ENCODE measurements at regions not wholly inside any gene's neighbourhood (a gene's known extent, or its start where the extent isn't known, plus 50 kb on each side); places are given as distances from the start of the nearest gene placed in this dataset.

DNA sequence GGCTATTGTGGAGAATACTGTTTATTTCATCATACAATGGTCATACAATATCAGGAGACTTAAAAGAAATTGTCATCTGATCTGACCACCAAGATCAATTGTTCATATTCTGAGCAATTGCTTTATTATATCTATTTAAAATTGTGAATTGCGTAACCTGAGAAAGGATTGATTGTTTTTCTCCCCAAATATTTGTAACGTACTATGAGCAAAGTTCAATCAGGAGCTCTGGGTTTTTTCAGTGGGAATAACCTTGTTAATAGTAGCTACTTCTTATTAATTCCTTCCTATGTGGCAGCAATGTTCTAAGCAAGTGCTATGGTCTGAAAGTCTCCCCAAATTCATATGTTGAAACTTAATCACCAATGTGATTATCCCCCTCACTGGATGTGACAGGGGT lies 323.1 kb downstream of the ZPLD1 start:
- no peak for DNase-seq

DNA sequence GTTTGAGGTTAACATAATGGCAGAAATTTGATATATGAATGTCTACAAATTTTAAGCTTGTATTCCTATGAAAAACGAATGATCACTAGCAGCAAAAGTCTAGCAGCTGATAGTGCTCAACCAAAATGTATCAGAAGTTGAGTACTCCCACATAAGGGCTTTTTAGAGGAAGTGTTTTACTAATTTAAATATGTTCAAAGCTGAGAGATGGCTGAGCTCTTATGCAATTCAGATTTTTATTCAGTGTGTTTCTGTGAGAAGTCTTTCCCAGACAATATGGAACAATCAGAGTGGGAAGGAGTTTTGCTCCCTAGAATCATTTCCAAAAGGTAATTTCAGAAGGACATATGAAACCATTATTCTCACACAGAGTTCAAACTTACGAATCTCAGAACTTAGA lies 327.0 kb downstream of the ZPLD1 start:
- no peak for DNase-seq

DNA sequence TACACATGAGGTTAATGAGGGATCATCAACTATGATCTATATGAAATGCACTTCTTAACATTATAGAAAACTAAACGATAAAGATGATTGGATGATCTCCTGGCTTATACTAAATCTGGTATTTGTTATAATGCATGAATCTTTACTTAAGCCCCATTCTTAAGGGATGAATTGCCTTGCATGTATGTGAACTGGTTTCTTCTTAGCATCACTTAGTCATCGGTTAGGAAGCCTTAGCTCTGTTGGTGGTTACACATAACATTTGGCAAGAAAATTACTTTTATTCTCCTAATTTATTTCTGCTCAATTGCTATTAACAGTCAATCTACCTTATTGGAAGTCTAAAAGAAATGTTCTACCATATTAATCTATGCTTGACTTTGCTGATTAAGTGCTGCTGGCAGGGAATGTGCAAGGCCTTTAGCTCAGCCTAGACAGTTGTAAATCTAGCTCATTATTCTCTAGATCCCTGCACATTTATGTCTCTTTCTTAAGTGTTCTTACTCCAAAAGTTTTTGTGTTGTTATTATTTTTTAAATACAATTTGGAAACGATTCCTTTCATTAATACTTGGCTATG lies 356.0 kb downstream of the ZPLD1 start:
- no peak for DNase-seq

DNA sequence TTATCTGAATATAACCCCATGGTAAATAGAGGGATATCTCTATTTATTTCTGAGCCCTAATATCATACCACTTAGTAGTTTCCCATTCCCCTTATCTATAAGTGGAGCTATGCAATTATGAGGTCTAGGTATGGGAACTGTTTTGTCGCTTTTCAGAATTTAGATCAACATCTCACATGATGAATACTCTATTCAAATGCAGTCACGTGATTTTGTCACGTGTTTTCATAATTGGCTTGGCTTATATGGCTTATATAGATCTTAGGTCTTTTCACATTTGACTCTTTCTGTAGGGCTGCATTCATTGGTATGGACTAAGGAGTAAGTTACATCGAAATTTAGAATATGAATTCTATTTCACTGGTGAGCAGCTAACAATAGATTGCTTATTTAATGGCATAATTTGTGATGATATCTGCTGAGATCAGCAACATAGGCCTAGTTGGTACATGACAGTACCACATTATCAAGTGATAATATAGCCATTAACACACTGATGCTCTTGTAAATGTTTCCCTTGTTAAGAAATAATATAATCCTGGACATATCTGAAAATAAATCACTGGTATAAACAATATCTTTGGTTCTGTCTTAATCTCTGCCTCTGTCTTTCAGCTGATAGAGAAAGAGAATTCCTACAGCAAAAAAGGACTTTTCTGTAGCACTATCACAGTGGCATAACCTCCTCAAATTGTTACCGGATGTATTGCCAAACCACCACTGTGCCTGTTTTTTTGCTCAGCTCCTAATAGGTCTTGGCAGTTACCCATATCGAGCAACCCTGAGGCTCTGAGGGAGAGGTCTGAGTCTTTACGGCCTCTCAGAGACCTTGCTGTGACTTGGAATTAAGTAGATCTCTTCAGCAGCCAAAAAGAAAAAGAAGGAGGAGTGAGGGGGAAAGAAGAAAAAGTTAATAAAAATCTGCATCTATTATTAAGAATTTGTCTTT lies 357.1 kb downstream of the ZPLD1 start:
- DNase-seq, result no peak

DNA sequence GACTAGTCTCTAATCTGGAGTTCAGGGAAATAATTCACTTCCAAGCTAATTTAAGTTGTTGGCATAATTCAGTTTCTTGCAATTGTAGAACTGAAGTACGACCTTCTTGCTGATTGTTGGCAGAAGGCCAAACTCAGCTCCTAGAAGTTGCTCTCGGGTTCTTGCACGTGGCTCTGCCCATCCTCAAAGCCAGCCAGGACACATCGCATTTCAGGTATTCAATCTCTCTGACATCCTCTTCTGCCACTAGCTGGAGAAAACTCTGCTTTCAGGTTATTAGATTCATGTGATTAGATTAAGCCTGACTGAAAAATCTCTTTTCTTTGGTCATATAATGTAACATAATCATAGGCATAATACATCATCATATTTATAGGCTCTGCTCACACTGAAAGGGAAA lies 362.0 kb downstream of the ZPLD1 start:
- no peak for DNase-seq

DNA sequence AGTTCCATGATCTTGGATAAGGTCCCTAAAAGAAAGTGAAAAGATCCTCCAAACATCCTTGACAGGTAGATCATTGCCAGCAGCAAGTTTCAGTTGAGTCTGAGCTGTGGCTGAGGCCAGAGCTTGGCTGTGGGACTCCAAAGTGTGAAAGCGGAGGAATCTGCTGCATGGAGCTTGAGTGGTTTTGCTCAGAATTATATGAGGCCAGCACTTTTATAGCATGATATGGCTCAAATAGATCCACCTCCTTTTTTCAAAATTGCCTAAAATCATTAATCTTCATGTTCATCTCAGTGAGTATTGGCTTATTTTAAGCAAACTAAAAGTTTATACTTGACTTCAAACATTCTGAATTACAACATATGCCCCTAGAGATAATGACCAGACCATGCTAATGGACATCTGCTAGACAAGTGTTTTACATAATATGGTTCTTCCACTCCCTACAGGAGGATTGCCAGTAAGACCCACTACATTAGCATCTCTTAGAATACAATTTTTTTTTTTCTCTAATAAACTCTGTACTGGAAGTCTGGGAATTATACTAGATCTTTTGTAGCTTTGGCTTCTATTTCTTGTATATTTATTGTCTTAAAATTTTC lies 368.1 kb downstream of the ZPLD1 start:
- DNase-seq, result no peak

DNA sequence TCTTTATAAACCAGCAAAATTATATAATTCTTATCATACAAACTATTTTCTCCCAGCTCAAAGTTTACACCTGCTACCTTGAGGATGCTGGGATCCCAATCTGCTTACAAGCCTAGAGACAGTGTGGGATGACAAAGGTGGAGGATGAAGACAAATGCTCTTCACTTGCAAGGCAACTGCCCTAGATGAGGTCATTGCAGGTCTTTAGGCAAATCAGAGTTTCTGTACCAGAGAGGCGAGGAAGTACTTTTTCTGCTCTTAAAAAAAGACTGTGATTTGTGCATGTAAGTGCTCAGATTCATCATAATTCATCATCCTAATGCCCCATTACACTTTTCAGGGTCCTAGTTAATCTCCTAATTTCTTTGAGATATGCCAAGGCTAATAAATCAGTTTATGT lies 376.1 kb downstream of the ZPLD1 start:
- no peak for DNase-seq

DNA sequence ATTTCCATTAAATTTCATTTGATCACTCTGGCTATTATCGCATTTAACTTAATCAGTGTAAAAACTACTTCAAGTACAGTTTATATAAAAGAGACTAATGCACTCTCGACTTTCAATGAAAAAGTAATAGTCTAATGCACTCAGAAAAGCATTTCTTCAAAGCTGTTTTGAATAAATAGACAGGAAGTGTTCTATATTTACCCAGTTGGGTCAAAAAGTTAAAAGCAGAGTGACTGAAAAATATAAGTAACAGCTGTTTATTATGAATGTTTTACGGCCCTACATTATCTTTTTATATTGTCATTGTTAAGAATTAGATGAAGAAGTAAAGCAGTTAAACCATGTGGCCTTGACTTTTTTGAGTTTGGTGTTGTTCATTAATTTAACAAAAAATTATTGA lies 391.8 kb downstream of the ZPLD1 start:
- no peak for DNase-seq

DNA sequence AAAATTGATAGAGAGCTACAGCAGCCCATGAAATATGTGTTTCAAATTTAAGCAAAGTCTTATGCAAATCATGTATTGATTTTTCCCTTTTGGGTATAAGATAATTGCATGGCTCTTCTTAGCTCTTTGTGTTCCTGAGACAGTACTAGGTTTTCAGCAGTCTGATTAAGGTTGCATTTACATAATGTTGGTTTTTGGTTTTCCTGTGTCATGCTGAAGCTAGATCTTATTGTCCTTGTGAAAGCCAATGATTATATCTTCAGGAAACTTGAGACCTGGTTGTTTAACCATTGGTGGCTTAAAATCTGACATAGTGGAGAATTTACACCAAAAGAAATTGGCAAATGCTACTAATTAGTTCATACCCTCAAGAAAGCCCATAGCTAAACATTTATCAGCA lies 392.6 kb downstream of the ZPLD1 start:
- no peak for DNase-seq

DNA sequence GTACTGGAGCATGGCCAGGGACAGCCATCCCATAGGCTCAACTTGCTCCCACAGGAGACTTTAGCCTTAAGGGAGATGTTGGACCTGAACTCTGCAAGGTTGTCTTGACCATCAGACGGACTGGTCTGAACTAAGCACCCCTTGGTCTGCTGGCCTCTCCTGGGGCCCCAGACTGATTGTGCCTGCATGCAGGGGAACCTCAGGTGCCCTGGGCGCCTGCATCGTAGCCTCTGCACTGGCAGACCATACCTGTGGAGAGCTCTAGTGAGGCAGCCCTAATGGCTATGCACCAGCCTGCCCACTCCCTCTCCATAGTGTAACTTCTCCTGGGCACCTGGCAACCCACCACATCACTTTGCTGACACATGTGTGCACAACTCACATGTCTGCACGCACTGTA lies 395.6 kb downstream of the ZPLD1 start:
- DNase-seq, result no peak

DNA sequence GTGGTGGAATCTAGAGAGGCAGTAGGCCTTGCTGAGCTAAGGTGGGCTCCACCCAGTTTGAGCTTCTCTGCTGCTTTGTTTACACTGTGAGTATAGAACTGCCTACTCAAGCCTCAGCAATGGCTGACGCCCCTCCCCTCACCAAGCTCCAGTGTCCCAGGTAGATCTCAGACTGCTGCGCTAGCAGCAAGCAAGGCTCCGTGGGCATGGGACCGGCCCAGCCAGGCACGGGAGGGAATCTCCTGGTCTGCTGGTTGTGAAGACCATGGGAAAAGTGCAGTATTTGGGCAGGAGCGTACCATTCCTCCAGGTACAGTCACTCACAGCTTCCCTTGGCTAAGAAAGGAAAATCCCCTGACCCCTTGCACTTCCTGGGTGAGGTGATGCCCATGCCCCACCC lies 407.1 kb downstream of the ZPLD1 start:
- DNase-seq, result no peak

DNA sequence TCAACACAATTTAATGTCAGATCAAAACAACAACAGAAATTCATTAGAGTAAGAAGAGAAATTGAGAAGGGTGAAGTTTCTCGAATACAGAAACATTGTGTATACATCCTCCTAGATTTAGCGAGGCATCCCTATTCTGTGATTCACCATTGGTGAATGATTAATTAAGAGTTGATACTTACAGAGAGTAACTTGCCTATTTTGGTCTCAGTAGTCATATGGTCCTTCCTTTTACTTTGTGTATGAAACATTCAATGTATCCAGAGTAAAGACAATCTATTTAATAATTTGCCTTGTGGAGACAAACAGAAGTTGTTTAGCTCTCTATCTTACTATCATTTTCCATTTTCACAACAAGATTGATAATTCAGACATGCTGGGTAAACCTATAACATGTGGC lies 432.0 kb downstream of the ZPLD1 start:
- DNase-seq, result no peak

DNA sequence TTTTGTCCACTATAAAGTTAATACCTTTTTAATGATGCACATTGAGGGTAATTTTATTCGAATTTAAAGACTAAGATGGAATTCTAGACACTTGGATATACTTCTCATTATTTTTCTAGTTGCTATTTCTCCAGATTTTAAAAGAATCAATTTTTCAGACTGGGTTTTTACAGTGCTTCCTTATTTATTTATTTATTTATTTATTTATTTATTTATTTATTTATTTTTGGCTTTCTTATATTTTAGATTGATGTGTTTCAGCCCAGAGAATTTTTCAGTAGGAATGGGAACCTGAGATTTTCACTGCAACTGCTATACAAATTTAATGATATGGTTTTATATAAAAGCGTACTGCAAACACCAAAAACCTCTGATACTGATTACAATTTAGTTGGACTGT lies 448.7 kb downstream of the ZPLD1 start:
- DNase-seq, result no peak

DNA sequence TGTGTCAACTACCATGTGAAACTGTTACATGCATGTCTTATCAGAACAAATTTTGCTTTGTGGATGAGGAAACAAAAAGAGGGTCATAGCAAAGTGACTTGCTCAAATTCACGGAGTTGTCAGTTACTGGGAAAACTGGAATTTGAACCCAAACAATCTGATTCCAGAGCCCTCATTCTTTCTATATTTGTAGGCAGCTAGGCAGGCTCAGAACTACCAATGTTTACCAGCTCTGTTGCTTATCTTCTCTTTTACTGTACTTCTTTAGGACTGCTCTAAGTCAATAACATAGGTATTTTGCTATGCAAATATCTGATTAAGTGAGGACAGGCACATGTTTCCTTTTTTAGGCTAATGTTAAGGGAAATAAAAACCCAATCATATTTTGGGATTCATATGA lies 450.5 kb downstream of the ZPLD1 start:
- no peak for DNase-seq

DNA sequence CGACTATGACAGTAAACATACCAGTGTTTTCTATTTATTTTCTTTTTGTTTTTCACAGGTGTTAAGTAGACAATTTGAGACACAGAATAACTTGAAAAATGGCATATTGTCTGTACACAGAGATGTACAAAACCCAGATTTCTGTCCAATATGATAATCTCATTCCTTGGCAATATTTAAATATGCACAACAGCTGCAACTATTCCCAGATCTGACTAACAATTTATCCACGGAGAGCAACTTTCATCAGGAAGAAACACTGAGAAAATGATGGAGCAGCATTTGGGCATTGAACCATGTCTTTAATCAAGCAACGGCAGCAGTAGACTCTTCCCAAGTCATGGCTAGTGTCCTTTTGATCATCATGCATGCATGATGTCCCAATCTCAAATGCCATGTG lies 452.6 kb downstream of the ZPLD1 start:
- DNase-seq, result no peak

DNA sequence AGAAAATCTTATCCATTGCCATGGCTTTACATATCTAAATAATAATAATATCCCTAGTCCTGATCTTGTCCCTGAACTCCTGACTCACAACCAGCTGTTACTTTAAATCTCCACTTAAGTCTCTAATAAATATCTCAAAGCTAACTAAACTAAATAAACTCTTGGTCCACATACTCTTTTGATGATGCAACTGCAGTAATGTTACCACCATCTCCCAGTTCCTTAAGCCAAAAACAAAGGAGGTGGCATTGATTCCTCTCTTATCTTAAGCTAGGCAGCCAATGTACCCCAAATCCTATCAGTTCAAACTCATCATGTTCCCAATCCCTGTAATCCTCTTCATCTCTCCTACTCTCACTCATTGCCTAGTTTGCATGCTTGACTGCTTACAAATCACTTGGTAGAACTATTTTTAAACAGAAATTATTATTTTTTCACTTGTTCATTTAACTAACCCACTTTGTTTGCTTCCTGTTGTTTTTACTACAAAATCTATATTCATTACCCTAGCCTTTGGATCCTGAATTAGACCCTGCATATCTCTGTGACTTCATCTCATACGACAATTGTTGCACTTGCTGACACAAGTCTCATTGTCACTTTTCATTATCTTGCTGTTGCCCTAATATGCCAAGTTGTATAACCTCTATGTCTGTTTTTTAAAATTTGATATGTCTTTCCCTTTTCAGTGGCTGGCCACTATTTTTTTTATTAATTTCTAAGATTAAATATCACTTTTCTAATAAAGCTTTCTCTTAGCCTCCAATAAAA lies 462.2 kb downstream of the ZPLD1 start:
- DNase-seq, result no peak

DNA sequence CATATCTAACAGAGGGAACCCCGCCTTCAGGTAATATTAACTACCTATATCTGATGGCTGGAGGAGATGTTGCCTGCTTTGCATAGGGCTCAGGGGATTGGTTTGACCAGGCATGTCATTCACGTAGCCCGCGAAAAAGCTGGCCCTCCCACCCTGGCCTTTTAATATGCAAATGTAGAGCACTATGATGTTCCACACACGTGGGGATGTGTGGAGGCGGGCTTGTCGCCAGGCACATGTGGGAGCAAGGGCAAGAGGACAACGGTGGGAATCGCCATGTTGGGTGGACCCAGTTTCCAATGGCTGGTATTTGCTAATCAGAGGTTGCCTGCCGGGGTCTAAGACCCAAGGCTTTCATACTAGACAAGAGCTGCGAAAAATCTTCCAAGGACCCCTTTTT lies 469.8 kb downstream of the ZPLD1 start:
- DNase-seq, result no peak

DNA sequence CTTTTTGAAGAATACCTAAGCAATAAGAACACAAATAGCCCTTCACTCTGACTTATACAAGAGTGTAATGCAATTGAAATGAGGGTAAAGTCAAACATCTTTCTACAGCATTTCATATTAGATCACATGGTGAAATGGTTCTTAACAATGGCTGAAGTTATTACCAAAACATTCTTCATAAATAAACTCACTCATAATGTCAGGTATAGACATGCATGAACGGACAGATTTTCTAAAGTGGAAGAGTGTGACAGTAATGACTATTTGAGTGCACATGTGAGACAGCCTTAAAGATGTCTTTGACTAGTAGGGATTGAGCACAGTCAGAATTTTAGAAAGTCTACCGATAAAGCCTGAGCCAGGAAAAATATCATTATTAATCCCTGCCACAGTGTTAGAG lies 471.0 kb downstream of the ZPLD1 start:
- no peak for DNase-seq

DNA sequence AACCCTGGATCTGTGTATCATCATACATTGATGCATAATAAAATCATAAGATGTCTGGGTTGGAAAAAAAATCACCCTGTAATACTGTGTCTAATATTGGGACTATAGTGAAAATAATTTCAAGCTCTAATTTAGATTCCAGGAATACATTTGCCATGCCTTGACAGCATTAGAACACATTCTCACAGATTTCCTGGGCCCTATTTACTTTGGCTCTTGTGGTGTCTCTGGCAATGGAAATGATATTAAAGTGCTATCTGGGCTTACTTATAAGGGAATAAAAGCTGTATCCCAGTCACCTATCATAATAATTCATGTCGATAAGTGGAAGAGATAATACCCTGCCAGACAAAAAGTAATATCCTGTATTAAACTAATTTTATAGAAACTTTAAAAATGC lies 472.0 kb downstream of the ZPLD1 start:
- DNase-seq, result no peak

DNA sequence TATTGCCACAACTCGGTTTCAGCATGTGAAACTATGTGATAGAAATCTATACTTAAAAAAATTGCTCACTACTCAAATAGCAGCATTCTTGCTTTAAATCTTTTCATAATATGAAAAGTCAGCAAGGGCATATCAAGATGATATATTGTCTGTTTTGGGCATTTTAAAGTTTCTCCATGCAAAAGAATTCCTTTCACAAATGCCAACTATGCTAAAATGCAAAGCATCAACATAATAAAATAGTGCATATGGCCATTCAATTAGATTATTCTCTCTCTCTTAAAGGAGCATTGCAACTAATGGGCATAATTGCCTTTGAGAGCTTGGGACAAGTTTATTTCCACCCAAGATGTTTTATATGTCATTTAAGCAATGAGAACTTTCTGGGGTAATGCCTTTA lies 475.1 kb downstream of the ZPLD1 start:
- no peak for DNase-seq

DNA sequence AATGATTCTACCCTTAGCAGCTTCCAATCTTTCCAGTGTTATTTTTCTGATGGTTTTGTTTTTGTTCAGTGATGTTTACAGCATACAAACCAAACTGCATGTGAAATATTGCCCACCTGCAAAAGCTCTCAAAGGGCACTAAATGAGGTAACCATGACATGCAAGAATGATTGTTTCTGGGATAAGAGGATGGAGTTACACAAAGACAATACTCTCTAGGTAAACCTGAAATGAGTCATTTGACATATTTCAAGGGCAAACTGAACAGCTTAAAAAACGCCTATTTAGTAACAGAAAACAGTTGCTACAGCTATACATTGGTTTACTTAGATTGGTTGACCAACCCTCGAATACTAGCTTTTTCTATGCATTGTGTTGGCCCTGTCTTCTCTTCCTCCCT lies 481.7 kb downstream of the ZPLD1 start:
- no peak for DNase-seq

DNA sequence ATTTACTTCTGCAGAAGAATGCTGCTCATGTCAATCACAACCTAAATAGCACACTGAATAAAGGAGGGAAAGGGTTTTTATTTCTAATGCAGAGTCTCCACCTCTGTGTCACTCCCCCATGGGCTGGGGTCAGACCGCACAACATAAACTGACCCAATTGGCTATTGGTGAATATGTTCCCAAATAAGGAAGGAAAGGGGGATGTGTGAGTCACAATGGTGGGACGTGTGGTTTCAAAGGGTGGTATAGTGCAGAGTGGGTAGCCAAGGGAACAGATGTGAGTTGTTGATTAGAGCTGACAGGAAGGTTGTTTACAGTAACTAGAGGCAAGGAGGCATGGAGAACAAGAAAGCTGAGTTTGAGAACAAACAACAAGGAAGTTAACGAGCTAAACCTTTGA lies 491.8 kb downstream of the ZPLD1 start:
- no peak for DNase-seq

DNA sequence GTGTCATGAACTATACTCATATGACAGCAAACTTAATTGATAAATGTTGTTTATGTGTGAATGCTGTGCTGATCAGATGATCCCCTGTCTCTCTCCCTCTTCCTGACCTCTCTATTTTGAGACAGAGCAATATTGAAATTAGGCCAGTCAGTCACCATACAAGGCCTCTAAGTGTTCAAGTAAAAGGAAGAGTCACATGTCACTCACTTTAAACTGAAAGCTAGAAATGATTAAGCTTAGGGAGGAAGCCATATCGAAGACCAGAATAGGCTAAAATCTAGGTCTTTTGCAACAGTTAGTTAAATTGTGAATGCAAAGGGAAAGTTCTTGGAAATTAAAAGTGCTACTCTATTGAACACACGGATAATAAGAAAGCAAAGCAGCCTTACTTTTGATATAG lies 498.6 kb downstream of the ZPLD1 start:
- no peak for DNase-seq
